ENCODE measurements at regions not wholly inside any gene's neighbourhood (a gene's known extent, or its start where the extent isn't known, plus 50 kb on each side); places are given as distances from the start of the nearest gene placed in this dataset.

GRCh38 chr7:24438232-24438631 is 135.0 kb upstream of the PALS2 start:
- TF ChIP-seq, protein P1, sequence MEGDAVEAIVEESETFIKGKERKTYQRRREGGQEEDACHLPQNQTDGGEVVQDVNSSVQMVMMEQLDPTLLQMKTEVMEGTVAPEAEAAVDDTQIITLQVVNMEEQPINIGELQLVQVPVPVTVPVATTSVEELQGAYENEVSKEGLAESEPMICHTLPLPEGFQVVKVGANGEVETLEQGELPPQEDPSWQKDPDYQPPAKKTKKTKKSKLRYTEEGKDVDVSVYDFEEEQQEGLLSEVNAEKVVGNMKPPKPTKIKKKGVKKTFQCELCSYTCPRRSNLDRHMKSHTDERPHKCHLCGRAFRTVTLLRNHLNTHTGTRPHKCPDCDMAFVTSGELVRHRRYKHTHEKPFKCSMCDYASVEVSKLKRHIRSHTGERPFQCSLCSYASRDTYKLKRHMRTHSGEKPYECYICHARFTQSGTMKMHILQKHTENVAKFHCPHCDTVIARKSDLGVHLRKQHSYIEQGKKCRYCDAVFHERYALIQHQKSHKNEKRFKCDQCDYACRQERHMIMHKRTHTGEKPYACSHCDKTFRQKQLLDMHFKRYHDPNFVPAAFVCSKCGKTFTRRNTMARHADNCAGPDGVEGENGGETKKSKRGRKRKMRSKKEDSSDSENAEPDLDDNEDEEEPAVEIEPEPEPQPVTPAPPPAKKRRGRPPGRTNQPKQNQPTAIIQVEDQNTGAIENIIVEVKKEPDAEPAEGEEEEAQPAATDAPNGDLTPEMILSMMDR (IDR thresholded peaks at IDR 0.05) = no peak
- TF ChIP-seq ZFX (IDR thresholded peaks at IDR 0.05; ENCODE audit: borderline replicate concordance) = no peak

Measured in 22Rv1 (cell line).